Fibroblast of lung (primary cell): ENCODE measurements at regions not wholly inside any gene's neighbourhood (a gene's known extent, or its start where the extent isn't known, plus 50 kb on each side); places are given as distances from the start of the nearest gene placed in this dataset.

Experiments
- DNase-seq, 2 donors: peaks; one replicate each; pipeline versions ENCODE4 v3.0.0 to v3.0.0-alpha.2; 2010; ENCODE audit warnings: low read depth in 2 of 2
- H2AFZ ChIP-seq: 2 replicates; pipeline ENCODE4 v1.5.1; 2012; ENCODE audit warnings: low read length, control low read depth, inconsistent platforms
- H3K27ac ChIP-seq: 2 replicates; pipeline ENCODE4 v1.5.1; 2011; ENCODE audit warnings: low read length, control low read depth; ENCODE audit not compliant: insufficient read depth
- H3K27me3 ChIP-seq: 2 replicates; pipeline ENCODE4 v1.5.1; 2011; ENCODE audit warnings: mild to moderate bottlenecking, low read length; ENCODE audit not compliant: control insufficient read depth, insufficient read depth
- H3K36me3 ChIP-seq: 2 replicates; pipeline ENCODE4 v1.5.1; 2011; ENCODE audit warnings: low read length; ENCODE audit not compliant: control insufficient read depth, insufficient read depth
- H3K4me1 ChIP-seq: 2 replicates; pipeline ENCODE4 v1.5.1; 2011; ENCODE audit warnings: low read length; ENCODE audit not compliant: control insufficient read depth, insufficient read depth; ENCODE audit errors: extremely low read depth
- H3K4me2 ChIP-seq: 2 replicates; pipeline ENCODE4 v1.5.1; 2011; ENCODE audit warnings: low read length, control low read depth; ENCODE audit not compliant: insufficient read depth; ENCODE audit errors: extremely low read depth
- H3K4me3 ChIP-seq, 4 experiments: fragments of 200-600 bp in 1 of 4; sonication (generic) in 1 of 4; replicated peaks in 1 of 4; 2 replicates each; pipeline ENCODE4 v1.5.1; 2011 to 2016; ENCODE audit warnings: low read length in 4 of 4, low read depth in 3 of 4, mild to moderate bottlenecking in 3 of 4, control low read depth in 2 of 4, inconsistent platforms in 1 of 4, mixed read lengths in 1 of 4; ENCODE audit not compliant: insufficient read depth in 1 of 4; ENCODE audit errors: control extremely low read depth in 1 of 4
- H3K79me2 ChIP-seq: 2 replicates; pipeline ENCODE4 v1.5.1; 2012; ENCODE audit warnings: mild to moderate bottlenecking, low read length, inconsistent platforms; ENCODE audit not compliant: control insufficient read depth, insufficient read depth
- H3K9ac ChIP-seq: 2 replicates; pipeline ENCODE4 v1.5.1; 2011; ENCODE audit warnings: mild to moderate bottlenecking, low read length, control low read depth; ENCODE audit not compliant: insufficient read depth
- H3K9me3 ChIP-seq: 2 replicates; pipeline ENCODE4 v1.5.1; 2012; ENCODE audit warnings: low read depth, low read length; ENCODE audit not compliant: control insufficient read depth, insufficient read depth
- H4K20me1 ChIP-seq: 2 replicates; pipeline ENCODE4 v1.5.1; 2011; ENCODE audit warnings: low read length; ENCODE audit not compliant: control insufficient read depth, insufficient read depth; ENCODE audit errors: extremely low read depth
- EZH2 ChIP-seq: IDR thresholded peaks from 2 replicates; pipeline ENCODE4 v1.5.1; 2012; ENCODE audit warnings: low read length, control low read depth, mild to moderate bottlenecking; ENCODE audit errors: missing control alignments
- TF ChIP-seq, protein P1 (sequence below), 2 donors: IDR thresholded peaks in 1 of 2; conservative IDR thresholded peaks in 1 of 2; 1 replicate in 1 of 2; 2 replicates in 1 of 2; pipeline ENCODE4 v1.5.1; 2011 to 2012; ENCODE audit warnings: low read length in 2 of 2, control low read depth in 1 of 2, inconsistent platforms in 1 of 2, low read depth in 1 of 2, mild to moderate bottlenecking in 1 of 2

DNA sequence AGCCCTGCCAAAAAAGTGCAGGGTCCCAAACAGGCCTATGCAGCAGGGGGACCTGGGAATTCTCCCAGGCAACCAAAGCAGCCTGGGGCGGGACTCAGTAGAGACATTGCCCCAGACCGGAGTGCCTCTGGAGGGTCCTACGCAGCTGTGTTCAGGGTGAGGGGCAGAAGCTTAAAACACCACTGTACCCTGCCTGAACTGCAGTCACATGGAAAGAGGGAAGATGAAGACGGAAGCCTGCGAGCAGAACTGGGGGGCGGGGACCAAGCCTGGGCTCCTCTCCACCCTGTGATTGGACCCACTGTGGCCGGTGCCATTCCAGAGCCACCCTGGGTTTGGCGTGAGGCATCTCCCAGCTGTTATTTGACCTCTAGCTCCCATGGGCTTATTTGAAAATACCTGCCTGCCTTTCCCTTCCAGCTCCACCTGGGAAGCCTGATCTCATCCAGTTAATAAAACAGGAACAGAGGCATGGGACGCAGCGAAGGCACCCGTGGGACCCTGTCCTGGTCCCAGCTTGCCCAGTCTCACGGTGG, 183.1 kb downstream of the SMAD2 start:
- H3K4me2 ChIP-seq = no peak overlapping the region
- H3K27me3 ChIP-seq = no peaks in the 10 kb centered on the region
- no peak overlapping the region for H2AFZ ChIP-seq
- H3K9me3 ChIP-seq = no peaks in the 10 kb centered on the region
- no peak for TF ChIP-seq EZH2
- TF ChIP-seq, protein P1, sequence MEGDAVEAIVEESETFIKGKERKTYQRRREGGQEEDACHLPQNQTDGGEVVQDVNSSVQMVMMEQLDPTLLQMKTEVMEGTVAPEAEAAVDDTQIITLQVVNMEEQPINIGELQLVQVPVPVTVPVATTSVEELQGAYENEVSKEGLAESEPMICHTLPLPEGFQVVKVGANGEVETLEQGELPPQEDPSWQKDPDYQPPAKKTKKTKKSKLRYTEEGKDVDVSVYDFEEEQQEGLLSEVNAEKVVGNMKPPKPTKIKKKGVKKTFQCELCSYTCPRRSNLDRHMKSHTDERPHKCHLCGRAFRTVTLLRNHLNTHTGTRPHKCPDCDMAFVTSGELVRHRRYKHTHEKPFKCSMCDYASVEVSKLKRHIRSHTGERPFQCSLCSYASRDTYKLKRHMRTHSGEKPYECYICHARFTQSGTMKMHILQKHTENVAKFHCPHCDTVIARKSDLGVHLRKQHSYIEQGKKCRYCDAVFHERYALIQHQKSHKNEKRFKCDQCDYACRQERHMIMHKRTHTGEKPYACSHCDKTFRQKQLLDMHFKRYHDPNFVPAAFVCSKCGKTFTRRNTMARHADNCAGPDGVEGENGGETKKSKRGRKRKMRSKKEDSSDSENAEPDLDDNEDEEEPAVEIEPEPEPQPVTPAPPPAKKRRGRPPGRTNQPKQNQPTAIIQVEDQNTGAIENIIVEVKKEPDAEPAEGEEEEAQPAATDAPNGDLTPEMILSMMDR (conservative IDR thresholded peaks at IDR 0.05 in 1 of 2, IDR thresholded peaks at IDR 0.05 in 1 of 2; ENCODE audit: low read depth in 1 of 2, low read length in 2 of 2) = no peak
- no peaks in the 10 kb centered on the region for H4K20me1 ChIP-seq
- no peaks in the 10 kb centered on the region for H3K36me3 ChIP-seq
- no peak for DNase-seq
- H3K79me2 ChIP-seq = no peaks in the 10 kb centered on the region
- H3K4me3 ChIP-seq = no peak overlapping the region
- no peaks in the 10 kb centered on the region for H3K4me1 ChIP-seq
- no peak overlapping the region for H3K27ac ChIP-seq
- H3K9ac ChIP-seq = no peak overlapping the region

DNA sequence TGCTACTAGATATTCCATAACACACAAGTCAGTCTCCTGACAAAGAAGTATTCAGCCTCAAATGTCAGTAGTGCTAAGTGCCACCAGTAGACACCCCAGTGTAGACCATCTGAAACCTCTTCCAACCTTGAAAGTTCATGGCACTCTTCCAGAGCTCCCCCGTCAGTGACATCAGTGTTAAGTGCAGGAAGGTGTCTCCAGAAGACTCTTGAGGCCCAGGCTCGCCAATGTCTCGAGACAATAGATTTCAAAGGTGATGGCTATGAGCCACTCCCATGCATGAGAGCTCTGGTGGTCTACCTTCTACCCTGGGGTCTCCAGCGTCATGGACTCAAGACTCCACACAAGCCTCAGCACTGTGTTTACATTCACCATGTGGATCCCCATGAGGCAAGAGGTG, 183.8 kb downstream of the SMAD2 start:
- TF ChIP-seq, protein P1 (conservative IDR thresholded peaks at IDR 0.05 in 1 of 2, IDR thresholded peaks at IDR 0.05 in 1 of 2; ENCODE audit: low read depth in 1 of 2, low read length in 2 of 2) = no peak
- TF ChIP-seq EZH2 = no peak
- no peak overlapping the region for H3K27ac ChIP-seq
- no peaks in the 10 kb centered on the region for H4K20me1 ChIP-seq
- H3K4me1 ChIP-seq = no peaks in the 10 kb centered on the region
- no peak overlapping the region for H3K9ac ChIP-seq
- H2AFZ ChIP-seq = no peak overlapping the region
- no peak overlapping the region for H3K4me3 ChIP-seq
- H3K4me2 ChIP-seq = no peak overlapping the region
- no peaks in the 10 kb centered on the region for H3K79me2 ChIP-seq
- no peaks in the 10 kb centered on the region for H3K36me3 ChIP-seq
- H3K27me3 ChIP-seq = no peaks in the 10 kb centered on the region
- DNase-seq = no peak
- no peaks in the 10 kb centered on the region for H3K9me3 ChIP-seq

DNA sequence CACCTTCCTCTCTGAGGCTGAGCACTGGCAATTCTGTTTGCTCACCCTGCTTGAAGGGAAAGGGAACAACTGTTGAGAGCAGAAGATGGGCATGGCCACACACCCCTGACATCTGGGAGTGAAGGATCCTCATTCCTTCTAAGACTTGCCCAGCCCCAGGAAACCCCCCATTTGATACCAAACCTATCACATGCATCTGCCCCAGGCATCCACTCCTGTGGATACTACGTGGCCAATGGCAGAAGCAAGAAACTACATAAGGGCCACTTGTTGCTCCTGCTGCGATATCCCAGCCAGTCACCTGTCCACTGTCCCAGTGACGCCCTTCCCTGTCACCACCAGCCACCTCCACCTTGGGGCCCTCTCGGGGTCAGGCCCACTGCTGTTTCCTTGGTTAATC, 185.2 kb downstream of the SMAD2 start:
- H3K4me1 ChIP-seq = no peaks in the 10 kb centered on the region
- H3K27me3 ChIP-seq = no peaks in the 10 kb centered on the region
- H3K79me2 ChIP-seq = no peaks in the 10 kb centered on the region
- H3K9ac ChIP-seq = no peak overlapping the region
- no peaks in the 10 kb centered on the region for H3K36me3 ChIP-seq
- H3K9me3 ChIP-seq = no peaks in the 10 kb centered on the region
- no peak overlapping the region for H3K4me3 ChIP-seq
- H2AFZ ChIP-seq = no peak overlapping the region
- H3K4me2 ChIP-seq = no peak overlapping the region
- H3K27ac ChIP-seq = no peak overlapping the region
- TF ChIP-seq, protein P1 (conservative IDR thresholded peaks at IDR 0.05 in 1 of 2, IDR thresholded peaks at IDR 0.05 in 1 of 2; ENCODE audit: low read depth in 1 of 2, low read length in 2 of 2) = no peak
- TF ChIP-seq EZH2 = no peak
- no peaks in the 10 kb centered on the region for H4K20me1 ChIP-seq
- DNase-seq = no peak
